ENCODE measurements at regions not wholly inside any gene's neighbourhood (a gene's known extent, or its start where the extent isn't known, plus 50 kb on each side); places are given as distances from the start of the nearest gene placed in this dataset.

DNA sequence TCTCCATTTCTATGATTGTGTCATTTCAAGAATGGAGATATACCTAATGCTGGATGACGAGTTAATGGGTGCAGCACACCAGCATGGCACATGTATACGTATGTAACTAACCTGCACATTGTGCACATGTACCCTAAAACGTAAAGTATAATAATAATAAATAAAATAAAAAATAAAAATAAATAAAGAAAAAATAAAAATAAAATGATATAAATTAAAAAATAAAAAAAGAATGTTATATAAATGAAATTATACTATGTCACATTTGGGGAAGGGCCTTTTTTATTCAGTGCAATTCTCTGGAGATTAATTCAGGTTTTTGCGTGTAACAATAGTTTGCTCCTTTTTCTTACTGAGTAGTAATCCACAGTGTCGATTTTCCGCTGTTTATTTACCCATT is 763.5 kb upstream of the POU3F3 start:
- POLR2A ChIA-PET: no interaction called here
- no peak overlapping the region for H3K4me3 Mint-ChIP-seq
- DNase-seq (no peak), ATAC-seq (ENCODE audit: low read depth) (no peak)
- no peaks in the 10 kb centered on the region for H3K27me3 Mint-ChIP-seq
- no peaks in the 10 kb centered on the region for H3K9me3 Mint-ChIP-seq
- TF ChIP-seq, protein P1, sequence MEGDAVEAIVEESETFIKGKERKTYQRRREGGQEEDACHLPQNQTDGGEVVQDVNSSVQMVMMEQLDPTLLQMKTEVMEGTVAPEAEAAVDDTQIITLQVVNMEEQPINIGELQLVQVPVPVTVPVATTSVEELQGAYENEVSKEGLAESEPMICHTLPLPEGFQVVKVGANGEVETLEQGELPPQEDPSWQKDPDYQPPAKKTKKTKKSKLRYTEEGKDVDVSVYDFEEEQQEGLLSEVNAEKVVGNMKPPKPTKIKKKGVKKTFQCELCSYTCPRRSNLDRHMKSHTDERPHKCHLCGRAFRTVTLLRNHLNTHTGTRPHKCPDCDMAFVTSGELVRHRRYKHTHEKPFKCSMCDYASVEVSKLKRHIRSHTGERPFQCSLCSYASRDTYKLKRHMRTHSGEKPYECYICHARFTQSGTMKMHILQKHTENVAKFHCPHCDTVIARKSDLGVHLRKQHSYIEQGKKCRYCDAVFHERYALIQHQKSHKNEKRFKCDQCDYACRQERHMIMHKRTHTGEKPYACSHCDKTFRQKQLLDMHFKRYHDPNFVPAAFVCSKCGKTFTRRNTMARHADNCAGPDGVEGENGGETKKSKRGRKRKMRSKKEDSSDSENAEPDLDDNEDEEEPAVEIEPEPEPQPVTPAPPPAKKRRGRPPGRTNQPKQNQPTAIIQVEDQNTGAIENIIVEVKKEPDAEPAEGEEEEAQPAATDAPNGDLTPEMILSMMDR (IDR thresholded peaks at IDR 0.05): no peak
- H3K27ac Mint-ChIP-seq: no peak overlapping the region
- intact Hi-C loops (cut with micrococcal nuclease): no loop called here
- H3K4me1 Mint-ChIP-seq: no peaks in the 10 kb centered on the region
- no peaks in the 10 kb centered on the region for H3K36me3 Mint-ChIP-seq (ENCODE audit: low read depth)
- CTCF ChIA-PET: no interaction called here

- H3K36me3 Mint-ChIP-seq (ENCODE audit: low read depth): no peaks in the 10 kb centered on the region
- ATAC-seq (ENCODE audit: low read depth) (no peak), DNase-seq (no peak)
- intact Hi-C loops (cut with micrococcal nuclease): no loop called here
- CTCF ChIA-PET: no interaction called here
- H3K4me3 Mint-ChIP-seq: no peak overlapping the region
- POLR2A ChIA-PET: no interaction called here
- no peaks in the 10 kb centered on the region for H3K4me1 Mint-ChIP-seq
- no peaks in the 10 kb centered on the region for H3K27me3 Mint-ChIP-seq
- TF ChIP-seq, protein P1 (IDR thresholded peaks at IDR 0.05): no peak
- H3K9me3 Mint-ChIP-seq: no peaks in the 10 kb centered on the region
- H3K27ac Mint-ChIP-seq: no peak overlapping the region
Observed at GRCh38 chr2:104091894-104092293, 762.0 kb upstream of the POU3F3 start.

DNA sequence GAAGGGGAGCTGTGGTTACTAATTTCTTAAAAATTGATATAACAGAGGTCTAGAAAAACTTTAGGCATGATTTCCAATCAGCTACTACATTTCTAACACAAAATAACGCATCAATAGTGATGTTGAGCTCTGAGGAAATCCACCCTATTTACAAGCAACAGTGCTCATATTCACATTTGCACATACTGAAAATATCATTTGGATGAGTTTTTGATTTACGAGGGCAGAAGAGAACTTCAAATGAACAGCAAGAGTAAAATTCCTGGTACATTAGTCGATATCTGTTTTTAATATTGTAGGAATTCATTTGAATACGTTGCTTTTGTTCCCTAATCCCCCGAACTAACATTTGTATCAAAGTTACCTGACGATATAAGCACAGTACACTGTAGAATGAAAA is 761.0 kb upstream of the POU3F3 start:
- ChIA-PET POLR2A (no interaction called here), CTCF (no interaction called here)
- TF ChIP-seq, protein P1 (IDR thresholded peaks at IDR 0.05): no peak
- DNase-seq (no peak), ATAC-seq (ENCODE audit: low read depth) (no peak)
- Mint-ChIP-seq H3K4me1 (no peaks in the 10 kb centered on the region), H3K36me3 (ENCODE audit: low read depth) (no peaks in the 10 kb centered on the region), H3K4me3 (no peak overlapping the region), H3K9me3 (no peaks in the 10 kb centered on the region), H3K27me3 (no peaks in the 10 kb centered on the region), H3K27ac (no peak overlapping the region)
- intact Hi-C loops (cut with micrococcal nuclease): no loop called here

DNA sequence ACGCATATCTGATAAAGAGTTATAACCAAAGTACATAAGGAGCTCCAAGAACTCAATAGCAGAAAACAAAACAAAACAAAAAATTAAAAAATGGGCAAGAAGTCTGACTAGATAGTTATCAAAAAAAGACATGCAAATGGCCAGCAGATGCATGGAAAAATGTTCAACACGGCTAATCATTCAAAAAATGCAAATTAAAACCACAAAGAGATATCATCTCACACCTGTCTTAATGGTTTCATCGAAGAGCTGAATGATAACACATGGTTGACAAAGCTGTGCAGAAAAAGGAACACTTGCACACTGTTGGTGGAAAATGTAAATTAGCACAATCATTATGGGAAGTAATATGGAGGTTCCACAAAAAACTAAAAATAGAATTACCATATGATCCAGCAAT is 751.3 kb upstream of the POU3F3 start:
- Mint-ChIP-seq H3K27ac (no peak overlapping the region), H3K9me3 (peaks cover 4% of the 10 kb centered on the region), H3K4me1 (peaks cover 16% of the 10 kb centered on the region), H3K4me3 (no peak overlapping the region), H3K27me3 (no peaks in the 10 kb centered on the region), H3K36me3 (ENCODE audit: low read depth) (no peaks in the 10 kb centered on the region)
- no peak for DNase-seq
- ATAC-seq (ENCODE audit: low read depth): no peak
- intact Hi-C loops (cut with micrococcal nuclease): no loop called here
- TF ChIP-seq, protein P1 (IDR thresholded peaks at IDR 0.05): no peak
- CTCF ChIA-PET: no interaction called here
- POLR2A ChIA-PET: no interaction called here

- Mint-ChIP-seq H3K27ac (no peak overlapping the region), H3K36me3 (ENCODE audit: low read depth) (no peaks in the 10 kb centered on the region), H3K4me3 (no peak overlapping the region), H3K27me3 (no peaks in the 10 kb centered on the region), H3K4me1 (peaks cover 2% of the 10 kb centered on the region), H3K9me3 (no peaks in the 10 kb centered on the region)
- POLR2A ChIA-PET: no interaction called here
- intact Hi-C loops (cut with micrococcal nuclease): no loop called here
- DNase-seq (no peak), ATAC-seq (ENCODE audit: low read depth) (no peak)
- CTCF ChIA-PET: no interaction called here
- TF ChIP-seq, protein P1 (IDR thresholded peaks at IDR 0.05): no peak
Observed at GRCh38 chr2:104109356-104109755, 744.6 kb upstream of the POU3F3 start.
